ENCODE measurements at regions not wholly inside any gene's neighbourhood (a gene's known extent, or its start where the extent isn't known, plus 50 kb on each side); places are given as distances from the start of the nearest gene placed in this dataset.
A peak's percentile ranks its signal among the peaks of the same experiment; 100 is the strongest.

GRCh38 chr1:65525266-65526048, 105.0 kb downstream of the LEPR start:
- Histone ChIP-seq H3K36me3 (ENCODE audit: control insufficient read depth, insufficient read depth, low read length) (no peaks in the 10 kb centered on the region), H4K20me1 (ENCODE audit: insufficient read depth, low read length) (no peaks in the 10 kb centered on the region), H2BK120ac (ENCODE audit: low read depth, low read length) (no peak overlapping the region), H4K91ac (ENCODE audit: insufficient read depth, low read depth, low read length) (no peak overlapping the region), H3K56ac (ENCODE audit: extremely low read depth, insufficient read depth, low read length) (no peak overlapping the region), H4K5ac (ENCODE audit: low read depth, low read length) (no peak overlapping the region), H3K4me3 (ENCODE audit: insufficient read depth, low read depth, low read length) (peak overlapping the region; percentile 43), H3K9me1 (ENCODE audit: insufficient read depth, low read length) (no peaks in the 10 kb centered on the region), H3K4me1 (ENCODE audit: control insufficient read depth, insufficient read depth, low read length) (no peaks in the 10 kb centered on the region), H2BK20ac (ENCODE audit: low read depth, low read length) (no peak overlapping the region), H2AK9ac (replicated peaks; ENCODE audit: low read depth, low read length, poor library complexity) (no peak overlapping the region), H3K79me1 (ENCODE audit: low read depth in 1 of 2, low read length in 2 of 2) (no peaks in the 10 kb centered on the region), H3K9ac (ENCODE audit: low read depth, low read length) (no peak overlapping the region), H3K27me3 (ENCODE audit: control insufficient read depth, insufficient read depth, low read length) (peaks cover 37% of the 10 kb centered on the region), H4K8ac (ENCODE audit: low read depth in 2 of 2, low read length in 2 of 2) (no peak overlapping the region), H3K9me3 (ENCODE audit: control insufficient read depth, insufficient read depth, low read length) (no peaks in the 10 kb centered on the region), H3K23ac (ENCODE audit: low read depth, low read length) (no peak overlapping the region), H3K18ac (ENCODE audit: low read depth, low read length) (no peak overlapping the region), H2BK5ac (ENCODE audit: low read depth, low read length, poor library complexity, severe bottlenecking) (no peak overlapping the region), H3K27ac (ENCODE audit: insufficient read depth, low read length) (no peak overlapping the region), H2AFZ (replicated peaks; ENCODE audit: low read length, poor library complexity) (peak overlapping the region; percentile 78), H3K14ac (replicated peaks; ENCODE audit: low read depth, low read length) (no peak overlapping the region), H3K4me2 (ENCODE audit: low read depth, low read length) (peak overlapping the region; percentile 82), H2BK15ac (ENCODE audit: low read depth, low read length) (no peak overlapping the region), H3K4ac (ENCODE audit: low read depth, low read length) (no peak overlapping the region), H2AK5ac (ENCODE audit: low read depth, low read length) (no peak overlapping the region)
- intact Hi-C loops (cut with micrococcal nuclease) (no loop called here), dilution Hi-C loops (cut with HindIII; ENCODE audit: low sequenced_read_pairs, unreplicated experiment) (no loop called here), in situ Hi-C loops (cut with MboI; ENCODE audit: low sequenced_read_pairs) (no loop called here)
- ATAC-seq (ENCODE audit: low read depth): peak; percentile 62
- BruUV-seq (replicated peaks): no TSS peak
- TF ChIP-seq RFX5 (IDR thresholded peaks at IDR 0.05; ENCODE audit: low read depth, low read length) (no peak), FOS (IDR thresholded peaks at IDR 0.05; ENCODE audit: low read depth, low read length) (no peak), MAZ (IDR thresholded peaks at IDR 0.05; ENCODE audit: borderline replicate concordance, low read depth, low read length) (no peak), BHLHE40 (IDR thresholded peaks at IDR 0.05; ENCODE audit: low read depth, low read length) (no peak), CHD1 (IDR thresholded peaks at IDR 0.05; ENCODE audit: low read depth, low read length) (no peak), MXI1 (IDR thresholded peaks at IDR 0.05; ENCODE audit: borderline replicate concordance, low read depth, low read length) (no peak), MAFK (IDR thresholded peaks at IDR 0.05; ENCODE audit: low read depth, low read length) (no peak), CEBPB (IDR thresholded peaks at IDR 0.05; ENCODE audit: low read depth, low read length) (no peak)
- 5% methylated on average over 18 of the region's 87 CpGs; no CpG with 5 or more reads in 1 of the 2 experiments for WGBS, 2 experiments (ENCODE audit: extremely low coverage in 2 of 2, insufficient read length in 1 of 2)
- ChIA-PET CTCF (no interaction called here), POLR2A (ENCODE audit: unreplicated experiment) (no interaction called here)
- DNase-seq: no peak
